HCT116 (cell line): ENCODE measurements at regions not wholly inside any gene's neighbourhood (a gene's known extent, or its start where the extent isn't known, plus 50 kb on each side); places are given as distances from the start of the nearest gene placed in this dataset.

Experiments used
- ATAC-seq: fragments of 200-7000 bp; cut with Tn5 transposase; 2 replicates; pipeline ENCODE4 v1.9.1; 2020; ENCODE audit warnings: mild to moderate bottlenecking, moderate library complexity
- BruUV-seq: library from RNA; stranded (reverse); fragments of 400-500 nt; replicated peaks from 2 replicates; lab custom pipeline; 2021; lab: Mats Ljungman, UMichigan
- CTCF ChIA-PET: fragments of 300-600 bp; sonication (Branson Sonifier 250); formaldehyde crosslinking; loops from one replicate; lab custom pipeline; 2021; ENCODE audit warnings: antibody characterized with exemption; lab: Charles Lee
- POLR2A ChIA-PET: fragments of 300-600, 350-600 bp; sonication (Branson Sonifier 250); formaldehyde crosslinking; loops from one replicate; lab custom pipeline; 2021; ENCODE audit warnings: antibody characterized with exemption; lab: Charles Lee
- RAD21 ChIA-PET, 2 experiments: fragments of 300-600 bp; sonication (Branson Sonifier 250); formaldehyde crosslinking; loops; one replicate each; lab custom pipeline; 2023; ENCODE audit warnings: low total read pairs in 2 of 2; ENCODE audit not compliant: uncharacterized antibody in 2 of 2, unreplicated experiment in 2 of 2, low non-redundant PET in 1 of 2; lab: Charles Lee
- DNase-seq: peaks from one replicate; pipeline ENCODE4 v3.0.0-alpha.2; 2010; ENCODE audit warnings: low read depth, low spot score
- H2AFZ ChIP-seq: fragments of 200-600 bp; shearing (Covaris generic), sonication (generic); 2 replicates; pipeline ENCODE4 v1.6.1; 2017; ENCODE audit warnings: low read depth, mixed run types, mixed read lengths, antibody characterized with exemption, low read length; ENCODE audit not compliant: poor library complexity, severe bottlenecking
- H3K27ac ChIP-seq: 2 replicates; pipeline ENCODE4 v1.5.1; 2012; ENCODE audit warnings: low read depth, low read length
- H3K27me3 ChIP-seq: fragments of 200-600 bp; sonication (generic); 2 replicates; pipeline ENCODE4 v1.6.1; 2016; ENCODE audit warnings: mixed run types, low read length, mixed read lengths; ENCODE audit not compliant: insufficient read depth
- H3K36me3 ChIP-seq, 2 experiments: fragments of 200-500 bp in 1 of 2; fragments of 200-600 bp in 1 of 2; sonication (Bioruptor generic) in 1 of 2; sonication (generic) in 1 of 2; 2 replicates each; pipeline versions ENCODE4 v1.5.1 to v1.6.1; 2014 to 2016; ENCODE audit warnings: low read length in 2 of 2, inconsistent platforms in 1 of 2, mixed read lengths in 1 of 2, mixed run types in 1 of 2; ENCODE audit not compliant: insufficient read depth in 2 of 2, control insufficient read depth in 1 of 2
- H3K4me1 ChIP-seq, 2 experiments: fragments of 200-600 bp in 1 of 2; sonication (generic) in 1 of 2; 2 replicates each; pipeline versions ENCODE4 v1.5.1 to v1.6.1; 2012 to 2017; ENCODE audit warnings: low read length in 2 of 2, inconsistent platforms in 1 of 2, mild to moderate bottlenecking in 1 of 2, mixed read lengths in 1 of 2, mixed run types in 1 of 2, moderate library complexity in 1 of 2; ENCODE audit not compliant: insufficient read depth in 2 of 2, control insufficient read depth in 1 of 2
- H3K4me2 ChIP-seq: fragments of 200-600 bp; sonication (generic); 2 replicates; pipeline ENCODE4 v1.6.1; 2017; ENCODE audit warnings: mixed run types, low read length, mixed read lengths
- H3K4me3 ChIP-seq, 2 experiments: fragments of 200-600 bp in 1 of 2; sonication (generic) in 1 of 2; replicated peaks in 1 of 2; 2 replicates each; pipeline ENCODE4 v1.5.1; 2011 to 2016; ENCODE audit warnings: low read length in 2 of 2, control low read depth in 1 of 2, low read depth in 1 of 2, mild to moderate bottlenecking in 1 of 2, mixed read lengths in 1 of 2, mixed run types in 1 of 2
- H3K79me2 ChIP-seq: fragments of 200-600 bp; sonication (generic); 2 replicates; pipeline ENCODE4 v1.6.1; 2017; ENCODE audit warnings: mild to moderate bottlenecking, mixed run types, low read length, moderate library complexity, mixed read lengths; ENCODE audit not compliant: insufficient read depth
- H3K9ac ChIP-seq: fragments of 200-600 bp; sonication (generic); 2 replicates; pipeline ENCODE4 v1.6.1; 2016; ENCODE audit warnings: low read length, mixed read lengths
- H3K9me2 ChIP-seq: fragments of 200-600 bp; sonication (generic), shearing (Covaris generic); 2 replicates; pipeline ENCODE4 v1.6.1; 2017; ENCODE audit warnings: mixed run types, mild to moderate bottlenecking, moderate library complexity; ENCODE audit not compliant: insufficient read depth
- H3K9me3 ChIP-seq, 2 experiments: fragments of 200-500 bp in 1 of 2; fragments of 200-600 bp in 1 of 2; sonication (Bioruptor generic) in 1 of 2; sonication (generic) in 1 of 2; 2 replicates each; pipeline ENCODE4 v1.6.1; 2014 to 2017; ENCODE audit warnings: low read length in 2 of 2, mixed read lengths in 2 of 2, inconsistent platforms in 1 of 2, low read depth in 1 of 2, mild to moderate bottlenecking in 1 of 2, mixed run types in 1 of 2, moderate library complexity in 1 of 2; ENCODE audit not compliant: control insufficient read depth in 1 of 2, insufficient read depth in 1 of 2
- H4K20me1 ChIP-seq: fragments of 200-600 bp; sonication (generic), shearing (Covaris generic); 2 replicates; pipeline ENCODE4 v1.6.1; 2017; ENCODE audit warnings: mixed run types, mild to moderate bottlenecking, moderate library complexity; ENCODE audit not compliant: insufficient read depth
- CBX3 ChIP-seq: IDR thresholded peaks from 2 replicates; pipeline ENCODE4 v1.6.1; 2012; ENCODE audit warnings: low read depth
- CEBPB ChIP-seq: IDR thresholded peaks from 2 replicates; pipeline ENCODE4 v1.6.1; 2012; ENCODE audit warnings: low read depth
- EZH2 ChIP-seq: fragments of 200-600 bp; sonication (generic); IDR thresholded peaks from 2 replicates; pipeline ENCODE4 v1.6.1; 2017; ENCODE audit warnings: antibody characterized with exemption, mixed run types
- JUND ChIP-seq: IDR thresholded peaks from 2 replicates; pipeline ENCODE4 v1.6.1; 2012
- SIN3A ChIP-seq: IDR thresholded peaks from 2 replicates; pipeline ENCODE4 v1.6.1; 2012; ENCODE audit warnings: low read depth
- SP1 ChIP-seq: IDR thresholded peaks from 2 replicates; pipeline ENCODE4 v1.6.1; 2012; ENCODE audit warnings: low read depth
- SRF ChIP-seq: IDR thresholded peaks from 2 replicates; pipeline ENCODE4 v1.6.1; 2012; ENCODE audit warnings: low read depth
- TCF7L2 ChIP-seq: IDR thresholded peaks from 2 replicates; pipeline ENCODE4 v1.7.0; 2011; ENCODE audit warnings: borderline replicate concordance, inconsistent platforms; ENCODE audit not compliant: insufficient read depth, insufficient read length; ENCODE audit errors: extremely low read depth
- ZFX ChIP-seq: fragments of 450-650 bp; IDR thresholded peaks from 2 replicates; pipeline ENCODE4 v1.6.1; 2017
- intact Hi-C: fragments of 100-400 bp; cut with micrococcal nuclease; formaldehyde crosslinking; loops from 2 replicates; pipeline ENCODE4 v1.10.0; 2022
- TF ChIP-seq, protein P1 (sequence below): IDR thresholded peaks from 2 replicates; pipeline ENCODE4 v1.6.1; 2012; ENCODE audit warnings: low read depth
- TF ChIP-seq, protein P2 (sequence below): IDR thresholded peaks from 2 replicates; pipeline ENCODE4 v1.6.1; 2011; ENCODE audit warnings: mild to moderate bottlenecking, low read length, moderate library complexity; ENCODE audit not compliant: insufficient replicate concordance; ENCODE audit errors: extremely low read depth

DNA sequence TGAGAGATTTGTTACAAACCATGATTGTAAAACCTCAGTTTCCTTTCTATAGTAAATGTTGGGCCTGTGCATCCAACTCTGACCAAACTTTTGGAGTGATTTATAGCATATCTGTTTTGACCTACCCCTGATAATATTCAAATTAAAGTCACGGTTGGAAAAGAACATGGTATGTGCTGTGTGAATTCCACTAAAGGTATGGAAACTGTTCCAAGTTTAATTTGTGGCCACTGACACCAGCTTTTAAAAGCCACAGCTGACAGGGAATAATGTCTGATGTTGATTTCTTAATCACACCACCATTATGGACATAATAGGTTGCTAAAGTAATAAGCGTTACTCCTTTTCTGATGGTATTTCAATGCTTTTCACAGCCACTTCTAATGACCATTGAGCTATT is 1215.9 kb downstream of the CDH8 start:
- Histone ChIP-seq H3K4me2 (no peak overlapping the region), H4K20me1 (no peaks in the 10 kb centered on the region), H3K27me3 (no peaks in the 10 kb centered on the region), H2AFZ (no peak overlapping the region), H3K4me1 (no peaks in the 10 kb centered on the region), H3K4me3 (no peak overlapping the region), H3K9ac (no peak overlapping the region), H3K9me2 (no peaks in the 10 kb centered on the region), H3K79me2 (no peaks in the 10 kb centered on the region), H3K27ac (no peak overlapping the region), H3K9me3 (peaks cover 3 to 36% of the 10 kb centered on the region in 2 experiments; a peak in 2 of 4 replicates), H3K36me3 (no peaks in the 10 kb centered on the region)
- CTCF ChIA-PET = no interaction called here
- TF ChIP-seq CEBPB = no peak
- TF ChIP-seq CBX3 = no peak
- TF ChIP-seq SIN3A = no peak
- no peak for TF ChIP-seq SP1
- no peak for TF ChIP-seq TCF7L2
- TF ChIP-seq, protein P1, sequence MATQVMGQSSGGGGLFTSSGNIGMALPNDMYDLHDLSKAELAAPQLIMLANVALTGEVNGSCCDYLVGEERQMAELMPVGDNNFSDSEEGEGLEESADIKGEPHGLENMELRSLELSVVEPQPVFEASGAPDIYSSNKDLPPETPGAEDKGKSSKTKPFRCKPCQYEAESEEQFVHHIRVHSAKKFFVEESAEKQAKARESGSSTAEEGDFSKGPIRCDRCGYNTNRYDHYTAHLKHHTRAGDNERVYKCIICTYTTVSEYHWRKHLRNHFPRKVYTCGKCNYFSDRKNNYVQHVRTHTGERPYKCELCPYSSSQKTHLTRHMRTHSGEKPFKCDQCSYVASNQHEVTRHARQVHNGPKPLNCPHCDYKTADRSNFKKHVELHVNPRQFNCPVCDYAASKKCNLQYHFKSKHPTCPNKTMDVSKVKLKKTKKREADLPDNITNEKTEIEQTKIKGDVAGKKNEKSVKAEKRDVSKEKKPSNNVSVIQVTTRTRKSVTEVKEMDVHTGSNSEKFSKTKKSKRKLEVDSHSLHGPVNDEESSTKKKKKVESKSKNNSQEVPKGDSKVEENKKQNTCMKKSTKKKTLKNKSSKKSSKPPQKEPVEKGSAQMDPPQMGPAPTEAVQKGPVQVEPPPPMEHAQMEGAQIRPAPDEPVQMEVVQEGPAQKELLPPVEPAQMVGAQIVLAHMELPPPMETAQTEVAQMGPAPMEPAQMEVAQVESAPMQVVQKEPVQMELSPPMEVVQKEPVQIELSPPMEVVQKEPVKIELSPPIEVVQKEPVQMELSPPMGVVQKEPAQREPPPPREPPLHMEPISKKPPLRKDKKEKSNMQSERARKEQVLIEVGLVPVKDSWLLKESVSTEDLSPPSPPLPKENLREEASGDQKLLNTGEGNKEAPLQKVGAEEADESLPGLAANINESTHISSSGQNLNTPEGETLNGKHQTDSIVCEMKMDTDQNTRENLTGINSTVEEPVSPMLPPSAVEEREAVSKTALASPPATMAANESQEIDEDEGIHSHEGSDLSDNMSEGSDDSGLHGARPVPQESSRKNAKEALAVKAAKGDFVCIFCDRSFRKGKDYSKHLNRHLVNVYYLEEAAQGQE = no peak
- no peak for TF ChIP-seq SRF
- no peak for TF ChIP-seq JUND
- no peak for TF ChIP-seq ZFX
- TF ChIP-seq EZH2 = no peak
- TF ChIP-seq, protein P2, sequence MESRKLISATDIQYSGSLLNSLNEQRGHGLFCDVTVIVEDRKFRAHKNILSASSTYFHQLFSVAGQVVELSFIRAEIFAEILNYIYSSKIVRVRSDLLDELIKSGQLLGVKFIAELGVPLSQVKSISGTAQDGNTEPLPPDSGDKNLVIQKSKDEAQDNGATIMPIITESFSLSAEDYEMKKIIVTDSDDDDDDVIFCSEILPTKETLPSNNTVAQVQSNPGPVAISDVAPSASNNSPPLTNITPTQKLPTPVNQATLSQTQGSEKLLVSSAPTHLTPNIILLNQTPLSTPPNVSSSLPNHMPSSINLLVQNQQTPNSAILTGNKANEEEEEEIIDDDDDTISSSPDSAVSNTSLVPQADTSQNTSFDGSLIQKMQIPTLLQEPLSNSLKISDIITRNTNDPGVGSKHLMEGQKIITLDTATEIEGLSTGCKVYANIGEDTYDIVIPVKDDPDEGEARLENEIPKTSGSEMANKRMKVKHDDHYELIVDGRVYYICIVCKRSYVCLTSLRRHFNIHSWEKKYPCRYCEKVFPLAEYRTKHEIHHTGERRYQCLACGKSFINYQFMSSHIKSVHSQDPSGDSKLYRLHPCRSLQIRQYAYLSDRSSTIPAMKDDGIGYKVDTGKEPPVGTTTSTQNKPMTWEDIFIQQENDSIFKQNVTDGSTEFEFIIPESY = no peak
- RAD21 ChIA-PET = no interaction called here
- DNase-seq (no peak), ATAC-seq (no peak)
- intact Hi-C loops = no loop called here
- no TSS peak for BruUV-seq
- POLR2A ChIA-PET = no interaction called here
